ENCODE measurements at regions not wholly inside any gene's neighbourhood (a gene's known extent, or its start where the extent isn't known, plus 50 kb on each side); places are given as distances from the start of the nearest gene placed in this dataset.
"Not testable (repeated sequence)": the region's sequence is repeated elsewhere in the genome, so short reads cannot be mapped to it uniquely, and the experiment has no call there.

DNA sequence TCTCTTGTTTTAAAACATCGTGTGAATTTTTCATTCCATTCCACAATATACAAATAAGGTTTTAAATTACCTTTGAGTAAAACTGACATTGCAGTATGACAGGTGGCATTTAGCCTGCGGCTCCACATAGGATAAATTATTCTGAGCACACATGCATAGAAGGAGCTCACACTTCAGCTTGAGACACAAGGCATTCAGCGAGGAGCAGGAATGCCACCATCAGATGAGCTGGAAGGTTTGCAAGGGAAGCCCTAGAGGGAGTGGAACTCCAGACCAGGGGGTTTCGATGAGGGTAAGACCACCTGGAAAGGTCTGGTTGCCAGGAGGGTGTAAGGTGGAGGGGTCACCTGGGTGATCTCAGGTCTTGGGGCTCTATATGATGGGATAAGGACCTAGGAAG lies 259.0 kb upstream of the ADRA1B start:
- no peak for DNase-seq

DNA sequence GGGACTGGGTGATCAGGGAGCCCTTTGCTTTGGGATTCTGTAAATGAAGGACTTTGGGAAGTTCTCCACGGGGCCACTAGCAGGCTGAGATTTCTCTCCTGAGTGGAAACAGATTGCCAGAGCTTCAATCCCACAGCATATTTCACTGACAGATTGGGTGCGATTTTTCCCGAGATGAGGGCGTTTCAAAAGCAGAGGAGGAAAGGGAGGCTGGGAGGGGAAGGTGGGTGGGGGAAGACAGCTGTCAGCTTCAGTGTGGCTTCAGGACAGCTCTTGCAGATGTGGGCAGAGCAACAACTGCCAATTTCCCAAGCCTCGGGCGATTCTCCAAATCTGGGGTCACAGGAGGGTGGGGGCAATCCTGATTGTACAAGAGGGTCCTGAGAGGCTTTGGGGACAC lies 258.5 kb upstream of the ADRA1B start:
- DNase-seq: no peak

DNA sequence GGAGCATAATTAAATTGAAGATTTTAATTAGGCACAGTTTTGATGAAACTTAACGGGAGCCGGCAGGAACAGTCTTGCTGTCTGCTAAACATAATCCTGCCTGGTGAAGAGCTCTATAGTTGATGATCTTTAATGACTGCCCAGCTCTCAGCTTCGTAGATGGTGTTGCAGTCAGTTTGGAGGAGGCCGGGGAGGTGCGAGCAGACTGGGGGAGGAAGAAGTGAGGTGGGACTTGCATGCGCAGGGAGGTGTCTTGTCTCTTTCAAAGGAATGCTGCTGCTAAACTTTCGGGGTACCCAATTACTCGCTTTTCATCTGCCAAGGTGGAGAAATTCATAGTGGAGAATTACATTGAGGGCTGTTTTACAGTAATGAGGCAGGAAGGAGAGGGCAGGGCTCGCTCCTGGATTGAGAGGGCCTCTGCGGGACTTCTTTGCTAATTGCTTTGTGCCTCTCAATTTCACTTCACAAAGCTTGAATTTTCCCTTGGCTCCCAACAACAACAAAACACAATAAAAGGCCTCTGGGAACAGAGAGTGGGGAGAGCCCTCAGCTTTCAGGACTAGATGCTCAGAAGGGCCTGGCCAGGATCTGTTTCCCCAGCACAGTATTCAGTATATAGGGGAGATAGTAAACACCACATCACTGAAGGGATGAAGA lies 257.9 kb upstream of the ADRA1B start:
- DNase-seq: no peak

DNA sequence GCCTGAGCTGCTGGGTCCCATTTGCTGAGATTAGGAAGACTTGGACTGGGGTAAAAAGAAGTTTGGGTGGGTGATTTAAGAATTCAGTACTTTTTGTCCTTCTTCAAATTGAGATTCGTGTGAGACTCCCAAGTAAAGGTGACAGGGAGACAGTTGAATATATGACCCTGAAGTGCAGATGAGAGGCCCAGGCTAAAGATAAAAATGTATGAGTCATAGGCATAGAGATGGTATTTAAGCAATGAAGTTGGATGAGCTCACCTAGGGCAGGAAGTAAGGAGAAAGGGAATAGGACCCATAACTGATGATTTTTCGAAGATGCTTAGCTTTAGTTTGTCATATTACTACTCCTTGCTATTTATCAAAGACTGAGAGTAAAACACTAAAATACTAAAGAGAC lies 255.9 kb upstream of the ADRA1B start:
- no peak for DNase-seq

DNA sequence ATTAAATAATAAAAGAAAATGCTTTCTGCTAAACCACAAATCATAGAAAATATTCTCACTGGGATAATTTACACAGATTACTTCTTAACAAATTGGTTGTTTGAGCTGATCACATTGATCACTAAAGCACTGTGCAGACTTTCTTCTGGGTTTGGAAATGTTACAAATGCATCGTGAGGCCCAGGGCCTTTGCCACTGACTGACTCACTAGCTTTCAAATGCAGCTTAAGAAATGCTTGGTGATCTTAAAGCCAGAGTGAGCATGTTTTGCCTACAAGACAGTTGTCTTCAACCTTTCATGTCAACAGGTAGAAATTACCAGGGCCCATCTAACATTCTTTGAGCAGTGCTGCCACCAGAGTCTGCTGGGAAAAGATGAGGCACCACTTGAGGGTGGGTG lies 252.3 kb upstream of the ADRA1B start:
- no peak for DNase-seq

DNA sequence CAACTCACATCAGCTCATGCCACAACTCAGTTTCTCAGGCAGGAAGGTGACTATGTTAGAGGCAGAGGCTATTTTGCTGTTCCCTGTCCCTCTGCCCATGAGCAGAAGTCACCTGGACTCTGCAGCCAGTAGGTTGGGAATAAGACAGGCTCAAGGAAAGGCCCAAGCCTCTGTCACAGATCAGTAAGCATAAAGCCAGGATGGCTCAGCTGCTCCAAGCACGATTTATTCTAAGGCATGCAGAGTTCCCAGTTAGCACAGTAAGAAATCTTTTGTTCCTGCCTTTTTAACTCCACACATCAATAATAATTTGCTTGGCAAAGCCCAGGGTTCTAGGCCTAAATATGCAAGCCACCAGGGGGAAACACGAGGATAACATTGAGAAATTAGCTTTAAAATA lies 249.0 kb upstream of the ADRA1B start:
- DNase-seq: no peak

DNA sequence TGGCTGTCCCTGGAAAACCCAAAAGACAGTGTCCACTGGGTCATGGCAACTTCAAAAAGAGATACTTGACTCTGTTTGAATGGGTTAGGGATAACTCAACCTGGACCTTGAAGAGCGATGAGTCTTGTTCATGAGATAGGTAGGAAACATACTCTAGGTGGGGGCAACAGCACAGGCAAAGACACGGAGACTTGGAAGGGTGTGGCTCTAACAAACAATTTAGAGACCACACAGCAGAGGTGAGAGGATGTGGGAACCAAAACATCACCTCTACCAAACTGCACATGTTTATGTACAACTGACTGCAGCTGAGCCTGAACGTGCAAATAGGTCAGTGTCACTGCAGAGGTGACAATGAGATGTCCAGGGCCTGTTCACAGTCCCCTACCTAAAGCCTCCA lies 247.7 kb upstream of the ADRA1B start:
- no peak for DNase-seq

DNA sequence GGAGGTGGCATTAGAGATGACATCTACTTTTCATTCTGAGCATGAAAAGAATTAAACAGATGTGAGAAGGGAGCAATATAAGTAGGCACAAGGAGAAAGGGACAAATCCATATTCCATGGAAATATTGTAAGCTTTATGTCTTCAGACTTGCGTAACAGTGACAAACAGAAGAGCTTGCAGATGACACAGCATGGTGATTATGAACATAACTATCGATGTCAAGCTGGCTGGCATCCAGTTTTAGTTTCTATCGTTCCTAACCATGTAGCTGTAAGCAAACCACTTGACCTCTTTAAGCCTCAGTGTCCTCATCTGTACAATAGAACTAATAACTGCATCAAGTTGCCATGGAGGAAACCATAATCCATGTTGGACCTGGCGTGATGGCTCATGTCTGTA lies 246.7 kb upstream of the ADRA1B start:
- DNase-seq: no peak

DNA sequence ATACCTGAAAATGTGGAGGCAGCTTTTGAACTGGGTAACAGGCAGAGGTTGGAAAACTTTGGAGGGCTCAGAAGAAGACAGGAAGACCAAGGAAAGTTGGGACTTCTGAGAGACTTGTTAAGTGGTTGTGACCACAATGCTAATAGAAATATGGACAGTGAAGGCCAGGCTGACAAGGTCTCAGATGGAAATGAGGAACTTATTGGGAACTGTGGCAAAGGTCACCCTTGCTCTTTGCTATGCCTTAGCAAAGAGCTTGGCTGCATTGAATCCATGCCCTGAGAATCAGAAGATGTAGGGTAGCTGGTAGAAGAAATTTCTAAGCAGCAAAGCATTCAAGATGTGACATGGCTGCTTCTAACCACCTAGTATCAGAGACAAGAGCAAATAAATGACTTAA lies 244.4 kb upstream of the ADRA1B start:
- no peak for DNase-seq

DNA sequence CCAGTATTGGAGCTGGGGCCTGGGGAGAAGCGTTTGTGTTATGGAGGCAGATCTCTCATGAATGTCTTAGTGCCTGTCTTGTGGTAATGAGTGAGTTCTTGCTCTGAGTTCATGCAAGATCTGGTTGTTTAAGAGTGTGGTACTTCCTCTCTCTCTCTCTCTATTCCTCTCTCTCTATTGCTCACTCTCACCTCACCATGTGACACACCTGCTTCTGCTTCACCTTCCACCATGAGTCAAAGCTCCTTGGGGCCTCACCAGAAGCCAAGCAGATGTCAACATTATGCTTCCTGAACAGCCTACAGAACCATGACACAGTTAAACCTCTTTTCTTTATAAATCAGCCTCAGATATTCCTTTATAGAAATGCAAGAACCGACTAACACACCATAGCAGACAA lies 242.7 kb upstream of the ADRA1B start:
- no peak for DNase-seq

DNA sequence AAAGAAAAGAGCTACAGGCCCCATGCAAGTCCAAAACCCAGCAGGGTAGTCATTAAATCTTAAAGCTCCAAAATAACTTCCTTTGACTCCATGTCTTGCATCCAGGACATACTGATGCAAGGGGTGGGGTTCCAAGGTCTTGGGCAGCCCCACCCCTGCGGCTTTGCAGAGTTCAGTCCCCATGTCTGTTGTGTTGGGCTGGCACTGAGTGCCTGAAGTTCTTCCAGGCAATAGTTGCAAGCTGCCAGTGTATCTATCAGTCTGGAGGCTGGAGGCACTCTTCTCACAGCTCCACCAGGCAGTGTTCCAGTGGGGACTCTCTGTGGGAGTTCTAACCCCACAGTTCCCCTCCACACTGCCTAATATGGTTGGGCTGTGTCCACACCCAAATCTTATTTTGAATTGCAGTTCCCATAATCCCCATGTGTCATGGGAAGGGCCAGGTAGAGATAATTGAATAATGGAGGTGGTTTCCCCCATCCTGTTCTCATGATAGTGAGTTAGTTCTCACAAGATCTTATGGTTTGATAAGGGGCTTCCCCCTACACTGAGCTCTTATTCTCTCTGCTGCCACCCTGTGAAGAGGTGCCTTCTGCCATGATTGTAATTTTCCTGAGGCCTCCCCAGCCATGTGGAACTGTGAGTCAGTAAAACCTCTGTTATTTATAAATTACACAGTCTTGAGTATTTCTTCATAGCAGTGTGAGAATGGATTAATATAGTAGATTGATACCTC lies 237.5 kb upstream of the ADRA1B start:
- DNase-seq: no peak

DNA sequence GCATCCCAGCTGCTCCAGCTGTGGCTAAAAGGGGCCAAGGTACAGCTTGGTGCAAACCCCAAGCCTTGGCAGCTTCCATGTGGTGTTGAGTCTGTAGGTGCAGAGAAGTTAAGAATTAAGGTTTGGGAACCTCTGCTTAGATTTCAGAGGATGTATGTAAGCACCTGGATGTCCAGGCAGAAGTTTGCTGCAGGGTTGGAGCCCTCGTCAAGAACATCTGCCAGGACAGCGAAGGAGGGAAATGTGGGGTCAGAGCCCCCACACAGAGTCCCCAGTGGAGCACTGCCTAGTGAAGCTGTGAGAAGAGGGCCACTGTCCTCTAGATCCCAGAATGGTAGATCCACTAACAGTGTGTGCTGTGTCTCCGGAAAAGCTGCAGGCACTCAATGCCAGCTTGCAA lies 236.2 kb upstream of the ADRA1B start:
- DNase-seq: no peak

DNA sequence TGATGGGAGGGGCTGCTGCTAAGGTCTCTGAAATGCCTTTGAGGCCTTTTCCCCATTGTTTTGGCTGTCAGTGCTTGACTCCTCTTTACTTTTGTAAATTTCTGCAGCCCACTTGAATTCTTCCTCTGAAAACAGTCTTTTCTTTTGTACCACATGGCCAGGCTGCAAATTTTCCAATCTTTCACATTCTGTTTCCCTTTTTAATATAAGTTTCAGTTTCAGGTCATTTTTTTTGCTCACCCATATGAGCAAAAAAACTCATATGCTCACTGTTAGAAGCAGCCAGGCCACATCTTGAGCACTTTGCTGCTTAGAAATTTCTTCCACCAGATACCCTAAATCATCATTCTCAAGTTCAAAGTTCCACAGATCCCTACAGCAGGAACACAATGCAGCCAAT lies 234.6 kb upstream of the ADRA1B start:
- no peak for DNase-seq

DNA sequence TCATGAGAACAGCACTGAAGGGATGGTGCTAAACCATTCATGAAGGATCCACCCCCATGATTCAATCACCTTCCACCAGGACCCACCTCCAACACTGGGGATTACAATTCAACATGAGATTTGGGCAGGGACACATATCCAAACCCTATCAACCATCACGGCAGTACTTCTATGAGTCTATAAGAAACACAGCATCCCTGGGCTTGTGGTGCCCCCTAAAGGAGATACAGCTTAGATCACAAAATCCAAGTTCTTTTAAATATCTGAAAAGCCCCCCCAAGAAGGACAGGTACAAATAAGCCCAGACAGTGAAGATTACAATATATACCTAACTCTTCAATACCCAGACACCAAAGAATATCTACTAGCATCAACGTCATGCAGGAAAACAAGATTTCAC lies 233.7 kb upstream of the ADRA1B start:
- no peak for DNase-seq

DNA sequence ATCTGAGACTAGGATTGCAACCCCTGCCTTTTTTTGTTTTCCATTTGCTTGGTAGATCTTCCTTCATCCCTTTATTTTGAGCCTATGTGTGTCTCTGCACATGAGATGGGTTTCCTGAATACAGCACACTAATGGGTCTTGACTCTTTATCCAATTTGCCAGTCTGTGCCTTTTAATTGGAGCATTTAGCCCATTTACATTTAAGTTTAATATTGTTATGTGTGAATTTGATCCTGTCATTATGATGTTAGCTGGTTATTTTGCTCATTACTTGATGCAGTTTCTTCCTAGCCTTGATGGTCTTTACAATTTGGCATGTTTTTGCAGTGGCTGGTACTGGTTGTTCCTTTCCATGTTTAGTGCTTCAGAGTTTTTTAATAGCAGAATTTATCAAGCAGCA lies 228.4 kb upstream of the ADRA1B start:
- DNase-seq: not testable (repeated sequence)

DNA sequence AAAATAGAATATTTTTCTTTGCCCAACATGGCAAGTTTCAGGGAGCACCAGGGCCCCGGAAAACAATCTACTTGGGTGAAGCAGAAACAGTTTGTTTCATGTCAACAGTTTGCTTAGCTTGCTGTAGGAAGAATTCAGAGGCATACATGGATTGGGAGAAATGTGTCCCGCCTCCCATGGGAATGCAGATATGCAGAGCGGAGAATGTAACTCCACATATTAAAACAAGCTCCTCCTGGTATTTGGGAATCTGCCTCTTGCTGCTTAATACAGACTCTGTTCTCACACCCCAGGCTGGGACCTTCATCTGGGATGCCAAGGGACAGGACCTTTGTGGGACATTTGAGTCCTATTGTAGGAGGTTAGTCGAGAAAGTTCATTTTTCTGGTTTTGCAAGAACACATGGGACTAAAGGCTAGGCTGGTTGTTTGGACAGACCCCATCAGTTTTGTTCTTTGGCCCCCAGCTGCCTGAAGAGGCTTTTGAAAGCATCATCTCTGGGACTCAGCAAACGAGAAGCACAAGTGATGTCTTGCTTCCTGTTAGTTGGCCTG lies 220.5 kb upstream of the ADRA1B start:
- DNase-seq: no peak

DNA sequence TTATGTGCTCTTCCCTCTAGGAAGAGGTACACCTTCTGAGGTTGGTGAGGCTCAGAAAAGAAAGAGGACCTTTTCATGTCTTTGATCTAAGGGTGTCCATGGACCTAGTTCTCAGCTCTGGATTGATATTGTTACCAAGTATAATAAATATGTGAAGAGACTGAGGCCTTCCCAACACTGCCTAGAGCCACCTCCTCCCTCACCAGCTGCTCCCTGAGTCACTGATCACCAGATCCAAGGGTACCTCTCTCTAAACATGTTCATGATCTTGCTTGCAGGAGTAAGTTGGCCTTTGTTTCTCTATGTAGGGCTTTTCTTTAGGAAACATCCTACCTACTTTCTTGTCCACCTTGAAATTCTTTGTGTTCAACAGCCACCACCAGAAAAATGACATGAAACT lies 218.8 kb upstream of the ADRA1B start:
- DNase-seq: no peak

DNA sequence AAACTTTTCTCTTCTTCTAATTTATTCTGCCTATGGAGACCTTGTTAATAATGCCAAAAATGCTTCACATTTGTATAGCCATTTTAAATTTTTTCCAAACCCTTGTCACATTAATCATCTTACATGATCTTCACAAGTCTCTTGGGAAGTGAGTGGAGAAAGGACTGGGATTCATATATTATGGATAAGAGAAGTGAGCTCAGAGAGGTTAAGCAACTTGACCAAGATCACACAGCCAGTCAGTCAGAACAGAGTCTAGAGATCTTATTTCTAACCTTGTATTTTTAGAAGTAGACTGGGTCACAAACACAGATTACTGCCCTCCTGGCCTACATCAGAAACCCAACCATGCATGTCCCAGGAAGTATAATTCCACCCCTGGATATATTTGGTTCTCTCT lies 218.0 kb upstream of the ADRA1B start:
- no peak for DNase-seq

DNA sequence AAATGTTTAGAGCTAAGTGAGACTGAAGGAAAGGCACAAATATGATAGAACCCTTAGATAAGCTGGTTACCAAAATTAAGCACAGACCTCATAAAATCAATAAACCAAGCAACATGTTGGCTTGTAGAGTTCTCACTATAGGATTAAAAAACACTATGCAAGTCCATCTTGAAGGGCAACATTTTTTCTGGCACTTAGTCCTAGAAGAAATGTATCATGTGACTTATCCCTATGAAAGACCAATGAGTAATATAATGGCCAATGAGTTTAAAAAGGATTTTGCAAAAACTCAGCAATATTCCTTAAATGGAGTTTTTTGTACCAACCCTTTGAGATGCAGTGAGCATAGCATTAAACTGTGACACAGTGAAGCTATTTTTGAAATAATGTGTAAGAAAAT lies 216.3 kb upstream of the ADRA1B start:
- no peak for DNase-seq

DNA sequence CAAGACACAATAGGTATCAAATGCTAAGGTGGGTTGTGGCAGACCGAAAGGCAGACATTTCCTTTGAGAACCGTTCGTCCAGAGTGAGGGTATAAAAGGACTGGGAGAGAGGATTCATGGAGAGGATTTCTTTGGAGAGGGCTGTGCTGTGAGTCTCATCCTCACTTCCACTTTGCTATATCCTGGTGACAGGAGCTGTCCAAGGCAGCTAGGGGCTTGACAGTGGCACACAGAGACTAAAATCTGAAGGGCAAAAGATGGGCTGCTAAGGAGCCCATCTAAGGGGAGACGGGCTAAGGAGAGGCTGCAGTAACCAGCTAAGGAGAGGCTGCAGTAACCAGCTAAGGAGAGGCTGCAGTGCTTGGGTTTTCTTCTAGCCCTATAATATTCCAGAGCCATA lies 214.0 kb upstream of the ADRA1B start:
- no peak for DNase-seq

DNA sequence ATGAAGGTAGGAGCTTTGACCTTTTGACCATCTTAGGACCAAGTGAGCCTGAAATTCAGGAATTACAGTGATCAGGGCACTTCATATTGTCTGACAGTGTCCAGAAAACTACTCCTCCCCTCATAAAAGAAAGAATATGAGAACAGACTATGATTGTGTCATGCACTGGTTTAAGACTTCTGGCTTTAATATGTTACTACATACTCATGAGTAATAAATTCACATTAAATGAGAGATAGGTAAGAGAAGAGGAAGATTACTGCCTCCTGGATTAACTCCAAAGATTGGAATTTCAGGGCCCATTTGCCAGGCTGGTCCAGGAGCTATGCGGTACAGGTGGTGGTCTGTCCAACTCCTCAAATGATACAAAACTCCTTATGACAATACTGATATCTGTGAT lies 213.5 kb upstream of the ADRA1B start:
- DNase-seq: no peak

DNA sequence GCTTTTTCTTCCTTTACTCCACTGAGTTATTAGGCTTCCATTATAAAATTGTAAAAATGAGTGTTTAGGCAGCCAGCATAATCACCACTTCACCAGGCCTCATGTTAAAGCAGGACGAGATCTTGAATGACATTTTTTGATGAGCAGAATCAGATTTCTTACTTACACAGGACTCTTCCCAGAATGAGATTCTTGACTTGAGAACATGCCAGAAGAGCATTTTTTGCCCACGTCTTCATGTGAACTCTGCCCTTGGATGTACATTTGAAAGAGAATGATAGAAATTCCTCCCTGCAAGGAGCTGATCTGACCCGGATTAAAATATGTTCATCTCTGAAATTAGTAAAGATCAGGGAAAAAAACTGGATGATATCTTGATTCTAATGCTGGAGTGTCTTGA lies 212.1 kb upstream of the ADRA1B start:
- no peak for DNase-seq

DNA sequence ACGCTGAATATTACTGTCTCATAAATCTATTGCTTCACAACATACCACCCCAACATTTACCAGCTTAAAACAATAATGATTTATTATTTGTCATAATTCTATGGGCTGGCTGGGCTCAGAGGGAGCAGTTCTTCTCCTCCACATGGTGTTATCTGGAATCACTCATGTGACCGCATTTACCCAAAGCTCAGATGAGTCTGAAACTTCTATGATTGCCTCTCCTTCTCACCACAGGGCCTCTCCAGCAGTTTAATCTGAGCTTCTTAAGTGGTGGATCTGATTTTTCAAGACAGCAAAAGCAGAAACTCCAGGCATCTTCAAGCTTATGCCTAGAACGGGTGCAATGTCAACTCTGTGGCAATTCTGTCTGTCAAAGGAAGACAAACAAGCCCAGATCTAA lies 210.3 kb upstream of the ADRA1B start:
- DNase-seq: no peak

DNA sequence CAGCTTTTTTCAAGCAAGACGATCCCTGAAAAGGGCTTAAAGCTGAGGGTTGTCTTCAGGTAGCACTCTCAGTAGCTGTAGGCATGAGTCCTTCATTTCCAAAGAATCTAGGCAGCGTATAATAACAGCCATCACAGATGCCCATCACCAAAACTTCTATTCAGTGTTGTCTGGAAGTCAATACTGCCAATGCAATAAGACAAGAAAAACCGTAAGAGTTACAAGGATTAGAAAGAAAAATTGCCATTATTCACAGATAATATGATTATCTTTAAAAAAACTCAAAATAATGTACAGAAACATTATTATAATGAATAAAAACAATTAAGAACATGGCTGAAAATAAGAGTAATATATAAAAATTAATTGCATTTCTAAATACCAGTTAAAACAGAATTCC lies 208.2 kb upstream of the ADRA1B start:
- no peak for DNase-seq

DNA sequence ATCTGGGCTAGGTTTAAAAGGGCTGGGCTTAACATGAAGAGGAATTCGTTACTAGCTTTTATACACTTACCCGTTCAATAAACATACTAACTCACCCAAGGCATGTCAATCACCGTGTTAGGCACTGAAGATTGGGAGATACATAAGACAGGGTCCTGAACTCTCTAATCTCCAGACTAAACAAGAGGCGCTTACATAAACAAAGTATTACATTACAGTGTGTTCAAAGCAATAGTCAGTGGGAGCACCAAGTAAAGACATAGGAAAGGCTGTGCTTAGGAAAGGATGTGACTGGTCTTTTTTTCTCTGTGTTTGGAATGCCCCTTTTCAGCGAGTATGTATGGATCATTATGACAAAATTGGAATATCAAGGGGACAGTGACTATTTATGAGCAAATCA lies 203.6 kb upstream of the ADRA1B start:
- no peak for DNase-seq
